ENCODE measurements at regions not wholly inside any gene's neighbourhood (a gene's known extent, or its start where the extent isn't known, plus 50 kb on each side); places are given as distances from the start of the nearest gene placed in this dataset.

- no peak for TF ChIP-seq GATA3 (IDR thresholded peaks at IDR 0.05; ENCODE audit: low read depth, low read length)
- no peak for TF ChIP-seq GATA2 (IDR thresholded peaks at IDR 0.05; ENCODE audit: low read depth, low read length)
Measured at GRCh38 chr6:9831783-9832182, 583.1 kb downstream of the TFAP2A start.

- no peak for TF ChIP-seq GATA2 (IDR thresholded peaks at IDR 0.05; ENCODE audit: low read depth, low read length)
- no peak for TF ChIP-seq GATA3 (IDR thresholded peaks at IDR 0.05; ENCODE audit: low read depth, low read length)
Measured at GRCh38 chr6:9830808-9831207, 584.1 kb downstream of the TFAP2A start.

DNA sequence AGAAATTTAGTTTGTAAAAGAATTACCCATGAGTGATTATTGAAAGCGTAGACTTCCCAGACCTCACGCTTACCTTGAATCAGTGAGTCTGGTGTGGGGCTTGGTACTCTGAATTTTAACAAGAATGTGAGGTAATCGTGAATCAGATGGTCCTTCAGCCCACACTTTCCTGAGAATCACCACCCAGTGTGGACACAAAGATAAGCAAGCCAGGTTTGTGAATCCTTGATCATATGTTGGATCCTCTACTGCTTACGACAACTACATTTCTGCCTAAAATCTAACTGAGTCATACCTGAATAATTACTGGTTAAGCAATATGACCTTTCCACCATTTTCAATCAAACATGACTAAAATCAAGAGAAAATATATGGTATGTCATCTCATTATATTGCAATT lies 589.3 kb downstream of the TFAP2A start:
- TF ChIP-seq GATA3 (IDR thresholded peaks at IDR 0.05; ENCODE audit: low read depth, low read length) (no peak), GATA2 (IDR thresholded peaks at IDR 0.05; ENCODE audit: low read depth, low read length) (no peak)

GRCh38 chr6:9810286-9810685 lies 604.6 kb downstream of the TFAP2A start:
- TF ChIP-seq GATA3 (IDR thresholded peaks at IDR 0.05; ENCODE audit: low read depth, low read length), result no peak
- TF ChIP-seq GATA2 (IDR thresholded peaks at IDR 0.05; ENCODE audit: low read depth, low read length), result no peak

DNA sequence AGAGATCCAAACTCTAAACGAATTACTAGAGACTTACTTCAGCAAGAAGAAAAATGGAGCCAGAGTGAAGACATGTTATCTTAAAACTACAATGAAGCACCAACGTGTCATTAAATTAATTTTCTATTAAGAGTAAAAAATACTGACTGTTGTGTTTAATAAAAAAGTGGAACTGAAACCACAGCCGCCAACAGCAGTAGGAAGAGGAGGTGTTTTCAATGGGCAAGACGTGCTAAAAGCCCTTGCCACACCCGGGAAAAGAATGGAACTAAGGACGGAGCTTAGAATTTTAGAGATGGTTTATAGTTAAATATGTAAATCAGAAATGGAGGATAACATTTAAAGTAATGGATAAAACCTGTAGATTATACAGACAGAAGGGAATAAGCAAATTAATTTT lies 608.7 kb downstream of the TFAP2A start:
- TF ChIP-seq GATA2 (IDR thresholded peaks at IDR 0.05; ENCODE audit: low read depth, low read length), result no peak
- no peak for TF ChIP-seq GATA3 (IDR thresholded peaks at IDR 0.05; ENCODE audit: low read depth, low read length)

DNA sequence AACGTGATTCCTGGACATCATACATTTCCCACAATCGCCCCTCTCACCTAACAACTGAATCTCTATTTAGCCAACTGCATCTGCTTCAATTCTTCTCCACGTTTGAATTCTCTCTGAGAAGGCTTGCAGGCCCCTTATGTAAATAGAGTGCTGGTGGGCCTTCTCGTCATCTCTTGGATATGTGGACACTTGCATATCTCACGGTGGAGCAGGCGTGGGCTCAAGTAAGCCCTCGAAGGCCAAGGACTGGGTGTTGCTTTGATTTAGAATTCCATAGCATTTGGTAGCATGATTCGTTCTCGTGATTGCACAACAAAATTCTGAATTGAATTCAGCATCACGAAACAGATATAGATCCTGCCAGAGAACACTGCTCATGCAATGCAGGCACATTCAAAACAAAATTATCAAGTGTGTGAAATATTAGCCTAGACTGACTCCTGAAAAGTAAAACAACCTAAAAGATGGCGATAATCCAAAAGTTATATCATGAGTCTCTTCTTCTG lies 613.6 kb downstream of the TFAP2A start:
- no peak for TF ChIP-seq GATA3 (IDR thresholded peaks at IDR 0.05; ENCODE audit: low read depth, low read length)
- no peak for TF ChIP-seq GATA2 (IDR thresholded peaks at IDR 0.05; ENCODE audit: low read depth, low read length)

GRCh38 chr6:9799582-9799981 lies 615.3 kb downstream of the TFAP2A start:
- TF ChIP-seq GATA3 (IDR thresholded peaks at IDR 0.05; ENCODE audit: low read depth, low read length) (no peak), GATA2 (IDR thresholded peaks at IDR 0.05; ENCODE audit: low read depth, low read length) (no peak)

DNA sequence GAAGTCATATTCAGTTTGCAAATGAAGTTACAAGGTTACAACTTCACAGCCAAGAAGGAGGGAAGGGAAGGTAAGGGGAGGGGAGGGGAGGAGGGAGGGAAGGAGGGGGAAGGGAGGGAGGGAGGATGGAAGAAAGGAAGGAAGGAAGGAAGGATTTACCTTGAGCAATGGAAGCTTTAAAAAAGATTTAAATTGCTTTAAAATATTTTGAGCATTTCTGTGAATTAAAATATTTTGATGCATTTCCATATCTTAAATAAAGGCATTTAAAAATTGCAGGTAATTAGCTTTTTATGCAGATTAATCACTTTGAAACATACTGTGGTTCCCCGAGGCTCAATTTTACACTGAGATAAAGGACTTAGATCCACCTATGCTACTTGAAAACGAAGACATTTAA lies 618.0 kb downstream of the TFAP2A start:
- TF ChIP-seq GATA2 (IDR thresholded peaks at IDR 0.05; ENCODE audit: low read depth, low read length) (no peak), GATA3 (IDR thresholded peaks at IDR 0.05; ENCODE audit: low read depth, low read length) (no peak)

GRCh38 chr6:9795880-9796279 lies 619.0 kb downstream of the TFAP2A start:
- TF ChIP-seq GATA2 (IDR thresholded peaks at IDR 0.05; ENCODE audit: low read depth, low read length) (no peak), GATA3 (IDR thresholded peaks at IDR 0.05; ENCODE audit: low read depth, low read length) (no peak)

DNA sequence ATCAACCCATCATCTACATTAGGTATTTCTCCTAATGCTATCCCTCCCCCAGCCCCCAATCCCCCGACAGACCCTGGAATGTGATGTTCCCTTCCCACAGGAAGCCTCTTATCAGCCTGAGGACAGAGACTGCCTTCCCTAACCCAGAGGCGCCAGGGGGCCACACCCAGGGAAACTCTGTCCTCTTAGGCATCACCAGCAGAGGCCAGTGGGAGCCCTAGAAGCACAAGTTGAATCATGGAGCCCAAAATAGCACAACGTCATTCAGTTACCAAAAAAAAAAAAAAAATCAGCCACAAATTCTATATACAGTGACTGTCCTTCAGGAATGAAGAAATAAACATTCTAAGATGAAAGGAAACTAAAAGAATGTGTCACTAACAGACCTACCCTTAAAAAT lies 625.7 kb downstream of the TFAP2A start:
- no peak for TF ChIP-seq GATA3 (IDR thresholded peaks at IDR 0.05; ENCODE audit: low read depth, low read length)
- TF ChIP-seq GATA2 (IDR thresholded peaks at IDR 0.05; ENCODE audit: low read depth, low read length), result no peak

DNA sequence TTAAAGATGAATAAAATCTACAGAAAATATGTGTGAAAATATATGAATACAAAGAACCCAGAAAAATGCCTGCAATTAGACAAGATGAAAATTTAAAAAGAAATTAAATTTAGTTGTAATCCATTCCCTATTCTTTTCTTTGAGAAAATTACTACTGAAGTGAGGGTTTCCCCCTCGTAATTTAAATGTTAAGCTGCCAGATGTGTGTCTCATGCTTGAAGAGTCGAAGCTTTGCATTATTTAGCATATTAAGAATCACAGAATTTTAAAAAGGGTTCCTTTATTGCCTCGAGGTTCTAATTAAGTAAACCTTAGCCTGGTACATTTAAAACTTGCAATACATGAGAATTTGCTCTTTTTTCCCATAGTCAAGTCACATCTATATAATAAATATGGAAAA lies 630.1 kb downstream of the TFAP2A start:
- TF ChIP-seq GATA3 (IDR thresholded peaks at IDR 0.05; ENCODE audit: low read depth, low read length) (no peak), GATA2 (IDR thresholded peaks at IDR 0.05; ENCODE audit: low read depth, low read length) (no peak)

DNA sequence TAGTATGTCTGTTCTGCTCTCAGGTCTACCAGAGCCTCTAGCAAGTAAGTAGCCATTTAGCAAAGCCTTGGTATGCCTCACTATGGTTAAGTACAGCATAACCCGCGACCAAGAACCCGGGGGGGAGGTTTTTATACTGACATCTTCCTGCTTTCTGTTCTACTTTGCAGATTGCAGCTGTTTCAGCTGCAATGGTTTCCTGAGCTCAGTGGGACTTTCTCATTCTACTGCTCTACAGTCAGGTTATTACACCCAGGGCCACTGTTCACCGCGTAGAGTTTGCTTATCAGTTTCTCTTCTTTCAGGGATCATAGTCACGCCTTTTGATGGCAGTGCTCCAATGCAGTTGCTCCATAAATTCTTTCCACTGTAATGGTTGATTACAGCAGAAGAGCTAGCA lies 631.3 kb downstream of the TFAP2A start:
- TF ChIP-seq GATA2 (IDR thresholded peaks at IDR 0.05; ENCODE audit: low read depth, low read length) (no peak), GATA3 (IDR thresholded peaks at IDR 0.05; ENCODE audit: low read depth, low read length) (no peak)

DNA sequence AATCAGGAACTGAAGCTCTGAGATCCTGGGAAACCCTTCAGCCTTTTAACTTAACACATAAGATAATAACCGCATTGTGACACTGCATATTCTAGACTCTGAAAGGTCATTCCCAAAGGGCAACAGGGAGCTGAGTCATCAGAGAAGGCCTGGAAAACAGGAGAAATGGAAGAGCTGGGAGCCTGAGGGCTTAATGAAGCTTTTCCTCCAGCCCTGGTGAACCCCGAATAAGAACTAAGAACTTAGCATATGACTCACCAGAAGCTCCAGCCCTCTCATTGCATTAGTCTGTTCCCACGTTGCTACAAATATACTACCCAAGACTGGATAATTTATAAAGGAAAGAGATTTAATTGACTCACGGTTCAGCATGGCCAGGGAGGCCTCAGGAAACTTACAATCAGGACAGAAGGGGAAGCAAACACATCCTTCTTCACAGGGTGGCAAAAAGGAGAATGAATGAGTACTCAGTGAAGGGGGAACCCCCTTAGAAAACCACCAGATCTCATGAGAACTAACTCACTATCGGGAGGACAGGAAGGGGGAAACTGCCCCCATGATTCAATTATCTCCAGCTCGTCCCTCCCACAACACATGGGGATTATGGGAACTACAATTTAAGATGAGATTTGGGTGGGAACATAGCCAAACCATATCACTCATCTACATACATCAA lies 648.5 kb downstream of the TFAP2A start:
- no peak for TF ChIP-seq GATA3 (IDR thresholded peaks at IDR 0.05; ENCODE audit: low read depth, low read length)
- no peak for TF ChIP-seq GATA2 (IDR thresholded peaks at IDR 0.05; ENCODE audit: low read depth, low read length)

DNA sequence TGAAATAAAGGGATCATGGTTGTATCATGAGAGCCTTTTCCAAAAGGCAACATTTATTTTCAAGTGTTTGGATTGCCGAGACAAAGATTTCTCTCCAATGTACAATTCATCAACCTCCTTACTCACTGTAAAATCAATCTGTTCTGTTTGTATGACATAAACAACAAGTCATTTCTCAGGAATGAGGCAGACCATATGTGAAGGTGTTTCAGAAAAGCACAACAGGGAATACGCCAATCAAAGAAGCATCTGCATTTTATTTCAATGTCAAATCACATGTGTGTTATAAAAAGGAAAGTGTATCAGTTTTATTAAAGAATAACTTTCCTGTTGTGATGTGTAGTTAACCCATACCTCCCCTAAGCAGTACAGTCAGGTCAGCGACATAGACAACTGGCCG lies 653.7 kb downstream of the TFAP2A start:
- no peak for TF ChIP-seq GATA3 (IDR thresholded peaks at IDR 0.05; ENCODE audit: low read depth, low read length)

DNA sequence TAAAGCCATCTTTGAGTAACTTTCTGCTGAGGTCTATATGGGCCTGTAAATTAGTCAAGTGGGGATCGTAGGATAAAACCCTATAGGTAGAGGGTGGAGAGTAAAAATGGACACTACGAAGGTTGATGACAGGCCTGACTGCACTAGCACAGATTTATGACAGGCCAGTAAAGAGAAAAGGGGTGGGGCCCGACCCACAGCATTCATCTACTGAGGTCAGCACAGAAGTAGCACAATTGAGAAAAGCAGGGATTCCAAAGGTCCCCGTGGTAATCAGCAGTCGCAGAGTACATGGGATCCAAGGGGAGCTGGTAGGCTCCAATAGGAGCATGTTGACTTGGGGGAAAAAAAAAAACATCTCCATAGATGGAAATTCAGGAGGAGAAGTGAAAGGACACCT lies 660.4 kb downstream of the TFAP2A start:
- no peak for TF ChIP-seq GATA3 (IDR thresholded peaks at IDR 0.05; ENCODE audit: low read depth, low read length)
- TF ChIP-seq GATA2 (IDR thresholded peaks at IDR 0.05; ENCODE audit: low read depth, low read length), result no peak

- no peak for TF ChIP-seq GATA2 (IDR thresholded peaks at IDR 0.05; ENCODE audit: low read depth, low read length)
- no peak for TF ChIP-seq GATA3 (IDR thresholded peaks at IDR 0.05; ENCODE audit: low read depth, low read length)
Measured at GRCh38 chr6:9745966-9746365, 668.9 kb downstream of the TFAP2A start.

Data from SH-SY5Y (cell line).